ENCODE measurements at regions not wholly inside any gene's neighbourhood (a gene's known extent, or its start where the extent isn't known, plus 50 kb on each side); places are given as distances from the start of the nearest gene placed in this dataset.

GRCh38 chr13:72163678-72164077 lies 296.7 kb upstream of the DACH1 start:
- TF ChIP-seq, protein P1, sequence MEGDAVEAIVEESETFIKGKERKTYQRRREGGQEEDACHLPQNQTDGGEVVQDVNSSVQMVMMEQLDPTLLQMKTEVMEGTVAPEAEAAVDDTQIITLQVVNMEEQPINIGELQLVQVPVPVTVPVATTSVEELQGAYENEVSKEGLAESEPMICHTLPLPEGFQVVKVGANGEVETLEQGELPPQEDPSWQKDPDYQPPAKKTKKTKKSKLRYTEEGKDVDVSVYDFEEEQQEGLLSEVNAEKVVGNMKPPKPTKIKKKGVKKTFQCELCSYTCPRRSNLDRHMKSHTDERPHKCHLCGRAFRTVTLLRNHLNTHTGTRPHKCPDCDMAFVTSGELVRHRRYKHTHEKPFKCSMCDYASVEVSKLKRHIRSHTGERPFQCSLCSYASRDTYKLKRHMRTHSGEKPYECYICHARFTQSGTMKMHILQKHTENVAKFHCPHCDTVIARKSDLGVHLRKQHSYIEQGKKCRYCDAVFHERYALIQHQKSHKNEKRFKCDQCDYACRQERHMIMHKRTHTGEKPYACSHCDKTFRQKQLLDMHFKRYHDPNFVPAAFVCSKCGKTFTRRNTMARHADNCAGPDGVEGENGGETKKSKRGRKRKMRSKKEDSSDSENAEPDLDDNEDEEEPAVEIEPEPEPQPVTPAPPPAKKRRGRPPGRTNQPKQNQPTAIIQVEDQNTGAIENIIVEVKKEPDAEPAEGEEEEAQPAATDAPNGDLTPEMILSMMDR (IDR thresholded peaks at IDR 0.05), result no peak
- TF ChIP-seq EP300 (IDR thresholded peaks at IDR 0.05; ENCODE audit: borderline replicate concordance in 1 of 2, low read depth in 1 of 2, low read length in 1 of 2) (no peak), POLR2AphosphoS5 (IDR thresholded peaks at IDR 0.05; ENCODE audit: low read depth, low read length) (no peak)

Data from SK-N-SH (cell line).